ENCODE measurements at regions not wholly inside any gene's neighbourhood (a gene's known extent, or its start where the extent isn't known, plus 50 kb on each side); places are given as distances from the start of the nearest gene placed in this dataset.
"Not testable (repeated sequence)": the region's sequence is repeated elsewhere in the genome, so short reads cannot be mapped to it uniquely, and the experiment has no call there.

DNA sequence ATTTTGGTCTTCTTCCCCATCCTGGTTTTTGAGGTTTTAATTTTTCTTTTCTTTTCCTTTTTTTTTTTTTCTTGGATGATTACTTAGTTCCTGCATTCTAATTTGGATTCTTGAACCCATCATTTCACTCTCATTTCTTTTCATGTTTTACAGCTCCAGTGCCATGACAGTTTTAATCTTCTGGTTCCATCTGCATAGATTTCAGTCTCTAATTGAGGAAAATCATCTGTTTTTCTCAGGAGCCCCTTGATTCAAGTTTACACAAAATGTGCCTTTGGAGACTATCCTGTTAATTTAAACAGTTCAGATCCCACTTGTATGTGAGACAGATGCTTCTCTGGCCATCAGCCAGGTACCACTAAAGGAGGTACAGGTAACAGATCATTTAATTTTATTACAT, 379.9 kb downstream of the PIK3C3 start (continued):
- TF ChIP-seq, protein P1, sequence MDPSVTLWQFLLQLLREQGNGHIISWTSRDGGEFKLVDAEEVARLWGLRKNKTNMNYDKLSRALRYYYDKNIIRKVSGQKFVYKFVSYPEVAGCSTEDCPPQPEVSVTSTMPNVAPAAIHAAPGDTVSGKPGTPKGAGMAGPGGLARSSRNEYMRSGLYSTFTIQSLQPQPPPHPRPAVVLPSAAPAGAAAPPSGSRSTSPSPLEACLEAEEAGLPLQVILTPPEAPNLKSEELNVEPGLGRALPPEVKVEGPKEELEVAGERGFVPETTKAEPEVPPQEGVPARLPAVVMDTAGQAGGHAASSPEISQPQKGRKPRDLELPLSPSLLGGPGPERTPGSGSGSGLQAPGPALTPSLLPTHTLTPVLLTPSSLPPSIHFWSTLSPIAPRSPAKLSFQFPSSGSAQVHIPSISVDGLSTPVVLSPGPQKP (IDR thresholded peaks at IDR 0.05; ENCODE audit: low read depth, low read length) = no peak
- TF ChIP-seq RFX5 (IDR thresholded peaks at IDR 0.05) (no peak), EHF (CRISPR knock-in tag; IDR thresholded peaks at IDR 0.05) (no peak)

DNA sequence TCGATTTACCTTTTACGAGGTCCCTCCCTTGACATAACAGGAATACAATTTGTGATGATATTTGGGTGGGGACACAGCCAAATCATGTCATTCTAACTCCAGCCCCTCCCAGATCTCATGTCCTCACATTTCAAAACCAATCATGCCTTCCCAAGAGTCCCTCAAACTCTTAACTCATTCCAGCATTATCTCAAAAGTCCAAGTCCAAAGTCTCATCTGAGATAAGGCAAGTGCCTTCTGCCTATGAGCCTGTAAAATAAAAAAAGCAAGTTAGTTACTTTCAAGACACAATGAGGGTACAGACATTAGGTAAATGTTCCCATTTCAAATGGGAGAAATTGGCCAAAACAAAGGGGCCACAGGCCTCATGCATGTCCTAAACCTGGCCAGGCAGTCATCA, 381.1 kb downstream of the PIK3C3 start:
- DNase-seq (ENCODE audit: low read depth in 1 of 2, low spot score in 1 of 2) (no peak), ATAC-seq (no peak), FAIRE-seq (no peak)
- 6% methylated on average over 2 of the region's 2 CpGs for WGBS (ENCODE audit: missing lambda C conversion rate)
- CTCF ChIA-PET = no interaction called here
- TF ChIP-seq RARB (CRISPR knock-in tag; IDR thresholded peaks at IDR 0.05) (no peak), EP300 (IDR thresholded peaks at IDR 0.05) (no peak)
- no peak overlapping the region for H3K4me2 ChIP-seq
- no peak overlapping the region for H3K27ac ChIP-seq
- no peaks in the 10 kb centered on the region for H3K4me1 ChIP-seq
- H3K4me3 ChIP-seq = no peak overlapping the region
- POLR2A ChIA-PET = no interaction called here
- no peaks in the 10 kb centered on the region for H3K9me3 ChIP-seq

DNA sequence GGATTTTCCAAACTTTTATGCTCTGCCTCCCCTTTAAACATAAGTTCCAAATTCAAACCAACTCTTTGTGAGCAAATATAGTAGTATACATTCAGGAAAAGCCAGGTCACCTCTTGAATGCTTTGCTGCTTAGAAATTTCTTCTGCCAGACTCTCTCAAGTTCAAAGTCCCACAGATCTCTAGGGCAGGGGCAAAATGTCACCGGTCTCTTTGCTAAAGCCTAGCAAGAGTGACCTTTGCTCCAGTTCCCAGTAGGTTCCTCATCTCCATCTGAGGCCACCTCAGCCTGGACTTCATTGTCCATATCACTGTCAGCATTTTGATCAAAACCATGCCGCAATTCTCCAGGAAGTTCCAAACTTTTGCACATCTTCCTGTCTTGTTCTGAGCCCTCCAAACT, 382.3 kb downstream of the PIK3C3 start:
- H3K4me3 ChIP-seq; H3K4me1 ChIP-seq; ATAC-seq; POLR2A ChIA-PET; FAIRE-seq; H3K27ac ChIP-seq; H3K4me2 ChIP-seq; H3K9me3 ChIP-seq; DNase-seq (ENCODE audit: low read depth in 1 of 2, low spot score in 1 of 2); CTCF ChIA-PET: not testable (repeated sequence)
- WGBS (ENCODE audit: missing lambda C conversion rate) = 17% methylated on average over 2 of the region's 2 CpGs

DNA sequence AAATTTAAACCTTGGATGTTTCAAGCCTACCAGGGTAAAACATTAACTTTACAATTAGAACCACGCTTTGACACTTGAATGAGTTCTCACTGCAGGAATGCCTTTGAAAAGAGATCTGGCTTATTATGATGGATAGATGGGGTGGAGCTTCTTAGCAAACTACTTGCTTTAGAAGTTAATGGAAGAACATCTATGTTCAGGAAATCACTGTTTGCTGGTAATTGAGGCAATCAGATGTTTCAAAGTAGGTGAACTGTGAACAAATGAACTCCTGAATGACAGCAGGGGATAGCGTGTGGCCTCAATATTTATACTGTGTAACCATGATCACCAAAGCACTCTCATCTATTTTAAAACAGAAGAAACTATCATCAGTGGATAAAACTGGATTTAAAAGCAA, 383.6 kb downstream of the PIK3C3 start:
- 6% methylated on average over 2 of the region's 2 CpGs for WGBS (ENCODE audit: missing lambda C conversion rate)
- FAIRE-seq (no peak), DNase-seq (ENCODE audit: low read depth in 1 of 2, low spot score in 1 of 2) (no peak), ATAC-seq (no peak)
- Histone ChIP-seq H3K4me2 (no peak overlapping the region), H3K27ac (no peak overlapping the region), H3K9me3 (no peaks in the 10 kb centered on the region), H3K4me3 (no peak overlapping the region), H3K4me1 (no peaks in the 10 kb centered on the region)
- ChIA-PET POLR2A (no interaction called here), CTCF (no interaction called here)
- TF ChIP-seq, protein P2, sequence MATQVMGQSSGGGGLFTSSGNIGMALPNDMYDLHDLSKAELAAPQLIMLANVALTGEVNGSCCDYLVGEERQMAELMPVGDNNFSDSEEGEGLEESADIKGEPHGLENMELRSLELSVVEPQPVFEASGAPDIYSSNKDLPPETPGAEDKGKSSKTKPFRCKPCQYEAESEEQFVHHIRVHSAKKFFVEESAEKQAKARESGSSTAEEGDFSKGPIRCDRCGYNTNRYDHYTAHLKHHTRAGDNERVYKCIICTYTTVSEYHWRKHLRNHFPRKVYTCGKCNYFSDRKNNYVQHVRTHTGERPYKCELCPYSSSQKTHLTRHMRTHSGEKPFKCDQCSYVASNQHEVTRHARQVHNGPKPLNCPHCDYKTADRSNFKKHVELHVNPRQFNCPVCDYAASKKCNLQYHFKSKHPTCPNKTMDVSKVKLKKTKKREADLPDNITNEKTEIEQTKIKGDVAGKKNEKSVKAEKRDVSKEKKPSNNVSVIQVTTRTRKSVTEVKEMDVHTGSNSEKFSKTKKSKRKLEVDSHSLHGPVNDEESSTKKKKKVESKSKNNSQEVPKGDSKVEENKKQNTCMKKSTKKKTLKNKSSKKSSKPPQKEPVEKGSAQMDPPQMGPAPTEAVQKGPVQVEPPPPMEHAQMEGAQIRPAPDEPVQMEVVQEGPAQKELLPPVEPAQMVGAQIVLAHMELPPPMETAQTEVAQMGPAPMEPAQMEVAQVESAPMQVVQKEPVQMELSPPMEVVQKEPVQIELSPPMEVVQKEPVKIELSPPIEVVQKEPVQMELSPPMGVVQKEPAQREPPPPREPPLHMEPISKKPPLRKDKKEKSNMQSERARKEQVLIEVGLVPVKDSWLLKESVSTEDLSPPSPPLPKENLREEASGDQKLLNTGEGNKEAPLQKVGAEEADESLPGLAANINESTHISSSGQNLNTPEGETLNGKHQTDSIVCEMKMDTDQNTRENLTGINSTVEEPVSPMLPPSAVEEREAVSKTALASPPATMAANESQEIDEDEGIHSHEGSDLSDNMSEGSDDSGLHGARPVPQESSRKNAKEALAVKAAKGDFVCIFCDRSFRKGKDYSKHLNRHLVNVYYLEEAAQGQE (IDR thresholded peaks at IDR 0.05) = no peak
- TF ChIP-seq NFE2L2 (conservative IDR thresholded peaks at IDR 0.05; ENCODE audit: low read length) = no peak
- no peak for TF ChIP-seq CBX2 (IDR thresholded peaks at IDR 0.05; ENCODE audit: borderline replicate concordance, low read depth)
- no peak for TF ChIP-seq RCOR1 (IDR thresholded peaks at IDR 0.05; ENCODE audit: low read depth, low read length)
- TF ChIP-seq RARB (CRISPR knock-in tag; IDR thresholded peaks at IDR 0.05) = no peak
- TF ChIP-seq EHF (CRISPR knock-in tag; IDR thresholded peaks at IDR 0.05) = no peak
- no peak for TF ChIP-seq CEBPB (IDR thresholded peaks at IDR 0.05)
- no peak for TF ChIP-seq JUN (IDR thresholded peaks at IDR 0.05)
- TF ChIP-seq, protein P3, sequence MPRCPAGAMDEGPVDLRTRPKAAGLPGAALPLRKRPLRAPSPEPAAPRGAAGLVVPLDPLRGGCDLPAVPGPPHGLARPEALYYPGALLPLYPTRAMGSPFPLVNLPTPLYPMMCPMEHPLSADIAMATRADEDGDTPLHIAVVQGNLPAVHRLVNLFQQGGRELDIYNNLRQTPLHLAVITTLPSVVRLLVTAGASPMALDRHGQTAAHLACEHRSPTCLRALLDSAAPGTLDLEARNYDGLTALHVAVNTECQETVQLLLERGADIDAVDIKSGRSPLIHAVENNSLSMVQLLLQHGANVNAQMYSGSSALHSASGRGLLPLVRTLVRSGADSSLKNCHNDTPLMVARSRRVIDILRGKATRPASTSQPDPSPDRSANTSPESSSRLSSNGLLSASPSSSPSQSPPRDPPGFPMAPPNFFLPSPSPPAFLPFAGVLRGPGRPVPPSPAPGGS (IDR thresholded peaks at IDR 0.05) = no peak
- TF ChIP-seq, protein P4, sequence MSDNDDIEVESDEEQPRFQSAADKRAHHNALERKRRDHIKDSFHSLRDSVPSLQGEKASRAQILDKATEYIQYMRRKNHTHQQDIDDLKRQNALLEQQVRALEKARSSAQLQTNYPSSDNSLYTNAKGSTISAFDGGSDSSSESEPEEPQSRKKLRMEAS (IDR thresholded peaks at IDR 0.05) = no peak
- TF ChIP-seq KDM5A (IDR thresholded peaks at IDR 0.05) = no peak
- no peak for TF ChIP-seq HEYL (CRISPR knock-in tag; IDR thresholded peaks at IDR 0.05)
- TF ChIP-seq MAZ (IDR thresholded peaks at IDR 0.05; ENCODE audit: borderline replicate concordance, low read depth, low read length) = no peak
- TF ChIP-seq EP300 (IDR thresholded peaks at IDR 0.05) = no peak
- TF ChIP-seq ESRRA (IDR thresholded peaks at IDR 0.05; ENCODE audit: borderline replicate concordance, low read length) = no peak
- TF ChIP-seq ZNF302 (CRISPR knock-in tag; IDR thresholded peaks at IDR 0.05) = no peak
- TF ChIP-seq, protein P5, sequence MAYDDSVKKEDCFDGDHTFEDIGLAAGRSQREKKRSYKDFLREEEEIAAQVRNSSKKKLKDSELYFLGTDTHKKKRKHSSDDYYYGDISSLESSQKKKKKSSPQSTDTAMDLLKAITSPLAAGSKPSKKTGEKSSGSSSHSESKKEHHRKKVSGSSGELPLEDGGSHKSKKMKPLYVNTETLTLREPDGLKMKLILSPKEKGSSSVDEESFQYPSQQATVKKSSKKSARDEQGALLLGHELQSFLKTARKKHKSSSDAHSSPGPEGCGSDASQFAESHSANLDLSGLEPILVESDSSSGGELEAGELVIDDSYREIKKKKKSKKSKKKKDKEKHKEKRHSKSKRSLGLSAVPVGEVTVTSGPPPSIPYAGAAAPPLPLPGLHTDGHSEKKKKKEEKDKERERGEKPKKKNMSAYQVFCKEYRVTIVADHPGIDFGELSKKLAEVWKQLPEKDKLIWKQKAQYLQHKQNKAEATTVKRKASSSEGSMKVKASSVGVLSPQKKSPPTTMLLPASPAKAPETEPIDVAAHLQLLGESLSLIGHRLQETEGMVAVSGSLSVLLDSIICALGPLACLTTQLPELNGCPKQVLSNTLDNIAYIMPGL (CRISPR knock-in tag; IDR thresholded peaks at IDR 0.05; ENCODE audit: borderline replicate concordance) = no peak
